WTC11 (cell line): ENCODE measurements at regions not wholly inside any gene's neighbourhood (a gene's known extent, or its start where the extent isn't known, plus 50 kb on each side); places are given as distances from the start of the nearest gene placed in this dataset.

Experiments
- ZNF121 ChIP-seq: sonication (generic); formaldehyde crosslinking; IDR thresholded peaks from 2 replicates; pipeline ENCODE4 v1.8.0; 2023; ENCODE audit warnings: missing genetic modification reagents
- TF ChIP-seq, protein P1 (sequence below): sonication (generic); formaldehyde crosslinking; IDR thresholded peaks from 2 replicates; pipeline ENCODE4 v1.8.1; 2022; ENCODE audit warnings: low read depth, missing genetic modification reagents, borderline replicate concordance
- TF ChIP-seq, protein P2 (sequence below): fragments of 200-600 bp; IDR thresholded peaks from 2 replicates; pipeline ENCODE4 v1.8.0; 2022; ENCODE audit warnings: antibody characterized with exemption

DNA sequence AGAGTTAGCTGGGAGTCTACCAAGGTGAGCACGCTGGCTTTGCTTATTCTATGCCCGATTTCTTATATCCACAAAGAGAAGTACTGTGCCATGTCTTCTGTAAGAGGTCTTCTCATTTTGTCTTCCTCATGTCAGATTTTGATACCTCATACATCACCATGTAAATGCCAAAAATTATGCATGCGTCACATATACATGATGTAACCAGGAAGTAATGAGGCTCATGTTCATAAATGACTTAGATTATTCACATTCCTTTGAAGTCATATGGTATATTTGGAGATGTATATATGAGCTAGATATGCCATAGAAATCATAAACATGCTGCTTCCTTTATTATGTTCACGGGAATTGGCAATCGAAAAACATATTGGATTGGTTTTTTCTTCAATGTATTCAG is 97.7 kb upstream of the CELF2 start:
- no peak for TF ChIP-seq ZNF121
- TF ChIP-seq, protein P1, sequence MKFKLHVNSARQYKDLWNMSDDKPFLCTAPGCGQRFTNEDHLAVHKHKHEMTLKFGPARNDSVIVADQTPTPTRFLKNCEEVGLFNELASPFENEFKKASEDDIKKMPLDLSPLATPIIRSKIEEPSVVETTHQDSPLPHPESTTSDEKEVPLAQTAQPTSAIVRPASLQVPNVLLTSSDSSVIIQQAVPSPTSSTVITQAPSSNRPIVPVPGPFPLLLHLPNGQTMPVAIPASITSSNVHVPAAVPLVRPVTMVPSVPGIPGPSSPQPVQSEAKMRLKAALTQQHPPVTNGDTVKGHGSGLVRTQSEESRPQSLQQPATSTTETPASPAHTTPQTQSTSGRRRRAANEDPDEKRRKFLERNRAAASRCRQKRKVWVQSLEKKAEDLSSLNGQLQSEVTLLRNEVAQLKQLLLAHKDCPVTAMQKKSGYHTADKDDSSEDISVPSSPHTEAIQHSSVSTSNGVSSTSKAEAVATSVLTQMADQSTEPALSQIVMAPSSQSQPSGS (CRISPR knock-in tag): no peak
- TF ChIP-seq, protein P2, sequence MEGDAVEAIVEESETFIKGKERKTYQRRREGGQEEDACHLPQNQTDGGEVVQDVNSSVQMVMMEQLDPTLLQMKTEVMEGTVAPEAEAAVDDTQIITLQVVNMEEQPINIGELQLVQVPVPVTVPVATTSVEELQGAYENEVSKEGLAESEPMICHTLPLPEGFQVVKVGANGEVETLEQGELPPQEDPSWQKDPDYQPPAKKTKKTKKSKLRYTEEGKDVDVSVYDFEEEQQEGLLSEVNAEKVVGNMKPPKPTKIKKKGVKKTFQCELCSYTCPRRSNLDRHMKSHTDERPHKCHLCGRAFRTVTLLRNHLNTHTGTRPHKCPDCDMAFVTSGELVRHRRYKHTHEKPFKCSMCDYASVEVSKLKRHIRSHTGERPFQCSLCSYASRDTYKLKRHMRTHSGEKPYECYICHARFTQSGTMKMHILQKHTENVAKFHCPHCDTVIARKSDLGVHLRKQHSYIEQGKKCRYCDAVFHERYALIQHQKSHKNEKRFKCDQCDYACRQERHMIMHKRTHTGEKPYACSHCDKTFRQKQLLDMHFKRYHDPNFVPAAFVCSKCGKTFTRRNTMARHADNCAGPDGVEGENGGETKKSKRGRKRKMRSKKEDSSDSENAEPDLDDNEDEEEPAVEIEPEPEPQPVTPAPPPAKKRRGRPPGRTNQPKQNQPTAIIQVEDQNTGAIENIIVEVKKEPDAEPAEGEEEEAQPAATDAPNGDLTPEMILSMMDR: no peak
